ENCODE measurements at regions not wholly inside any gene's neighbourhood (a gene's known extent, or its start where the extent isn't known, plus 50 kb on each side); places are given as distances from the start of the nearest gene placed in this dataset.

- ATAC-seq (ENCODE audit: low read depth) = no peak
- no peak overlapping the region for H2BK15ac ChIP-seq (ENCODE audit: low read depth, low read length)
Measured at GRCh38 chrX:69069876-69070275, 95.4 kb downstream of the PJA1 start.

More at GRCh38 chrX:69069876-69070275, 95.4 kb downstream of the PJA1 start:
- no peak for TF ChIP-seq USF2 (IDR thresholded peaks at IDR 0.05; ENCODE audit: low read depth, low read length)
- no peak for TF ChIP-seq MAFK (IDR thresholded peaks at IDR 0.05; ENCODE audit: low read depth, low read length)
- no peak for TF ChIP-seq CHD1 (IDR thresholded peaks at IDR 0.05; ENCODE audit: low read depth, low read length)
- TF ChIP-seq RFX5 (IDR thresholded peaks at IDR 0.05; ENCODE audit: low read depth, low read length) = no peak
- no peak for TF ChIP-seq NFE2L2 (IDR thresholded peaks at IDR 0.05; ENCODE audit: low read depth, low read length)
- no peak for TF ChIP-seq POLR2A (IDR thresholded peaks at IDR 0.05; ENCODE audit: low read depth, low read length)
- no peak for TF ChIP-seq ELK1 (IDR thresholded peaks at IDR 0.05; ENCODE audit: borderline replicate concordance, low read depth, low read length)
- no peak for TF ChIP-seq SMC3 (IDR thresholded peaks at IDR 0.05; ENCODE audit: low read depth, low read length)
- TF ChIP-seq, protein P1, sequence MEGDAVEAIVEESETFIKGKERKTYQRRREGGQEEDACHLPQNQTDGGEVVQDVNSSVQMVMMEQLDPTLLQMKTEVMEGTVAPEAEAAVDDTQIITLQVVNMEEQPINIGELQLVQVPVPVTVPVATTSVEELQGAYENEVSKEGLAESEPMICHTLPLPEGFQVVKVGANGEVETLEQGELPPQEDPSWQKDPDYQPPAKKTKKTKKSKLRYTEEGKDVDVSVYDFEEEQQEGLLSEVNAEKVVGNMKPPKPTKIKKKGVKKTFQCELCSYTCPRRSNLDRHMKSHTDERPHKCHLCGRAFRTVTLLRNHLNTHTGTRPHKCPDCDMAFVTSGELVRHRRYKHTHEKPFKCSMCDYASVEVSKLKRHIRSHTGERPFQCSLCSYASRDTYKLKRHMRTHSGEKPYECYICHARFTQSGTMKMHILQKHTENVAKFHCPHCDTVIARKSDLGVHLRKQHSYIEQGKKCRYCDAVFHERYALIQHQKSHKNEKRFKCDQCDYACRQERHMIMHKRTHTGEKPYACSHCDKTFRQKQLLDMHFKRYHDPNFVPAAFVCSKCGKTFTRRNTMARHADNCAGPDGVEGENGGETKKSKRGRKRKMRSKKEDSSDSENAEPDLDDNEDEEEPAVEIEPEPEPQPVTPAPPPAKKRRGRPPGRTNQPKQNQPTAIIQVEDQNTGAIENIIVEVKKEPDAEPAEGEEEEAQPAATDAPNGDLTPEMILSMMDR (conservative IDR thresholded peaks at IDR 0.05; ENCODE audit: low read depth, low read length) = no peak
- no peak for TF ChIP-seq CEBPB (IDR thresholded peaks at IDR 0.05; ENCODE audit: low read depth, low read length)
- TF ChIP-seq MXI1 (IDR thresholded peaks at IDR 0.05; ENCODE audit: borderline replicate concordance, low read depth, low read length) = no peak
- no peak for TF ChIP-seq MAZ (IDR thresholded peaks at IDR 0.05; ENCODE audit: borderline replicate concordance, low read depth, low read length)
- no peak for TF ChIP-seq RCOR1 (IDR thresholded peaks at IDR 0.05; ENCODE audit: insufficient replicate concordance, low read length)
- Histone ChIP-seq H3K27ac (ENCODE audit: insufficient read depth, low read length) (no peak overlapping the region), H3K79me1 (ENCODE audit: low read depth in 1 of 2, low read length in 2 of 2) (no peaks in the 10 kb centered on the region), H2AFZ (replicated peaks; ENCODE audit: low read length, poor library complexity) (no peak overlapping the region), H2BK5ac (ENCODE audit: low read depth, low read length, poor library complexity, severe bottlenecking) (no peak overlapping the region), H3K4me3 (ENCODE audit: insufficient read depth, low read depth, low read length) (no peak overlapping the region), H3K14ac (replicated peaks; ENCODE audit: low read depth, low read length) (no peak overlapping the region), H3K23ac (ENCODE audit: low read depth, low read length) (no peak overlapping the region), H3K4ac (ENCODE audit: low read depth, low read length) (no peak overlapping the region), H3K9ac (ENCODE audit: low read depth, low read length) (no peak overlapping the region), H2AK9ac (replicated peaks; ENCODE audit: low read depth, low read length, poor library complexity) (no peak overlapping the region), H3K4me1 (ENCODE audit: control insufficient read depth, insufficient read depth, low read length) (peaks cover 13% of the 10 kb centered on the region), H3K4me2 (ENCODE audit: low read depth, low read length) (no peak overlapping the region), H2BK120ac (ENCODE audit: low read depth, low read length) (no peak overlapping the region), H4K8ac (ENCODE audit: low read depth in 2 of 2, low read length in 2 of 2) (no peak overlapping the region), H3K27me3 (ENCODE audit: control insufficient read depth, insufficient read depth, low read length) (no peaks in the 10 kb centered on the region; the same call in 1 of the 2 replicates), H3K9me3 (ENCODE audit: control insufficient read depth, insufficient read depth, low read length) (no peaks in the 10 kb centered on the region), H2BK20ac (ENCODE audit: low read depth, low read length) (no peak overlapping the region), H3K56ac (ENCODE audit: extremely low read depth, insufficient read depth, low read length) (no peak overlapping the region), H4K20me1 (ENCODE audit: insufficient read depth, low read length) (no peaks in the 10 kb centered on the region), H4K5ac (ENCODE audit: low read depth, low read length) (no peak overlapping the region), H3K36me3 (ENCODE audit: control insufficient read depth, insufficient read depth, low read length) (no peaks in the 10 kb centered on the region), H3K18ac (ENCODE audit: low read depth, low read length) (no peak overlapping the region), H2AK5ac (ENCODE audit: low read depth, low read length) (no peak overlapping the region), H3K9me1 (ENCODE audit: insufficient read depth, low read length) (no peaks in the 10 kb centered on the region; the same call in 1 of the 2 replicates), H4K91ac (ENCODE audit: insufficient read depth, low read depth, low read length) (no peak overlapping the region)
- ChIA-PET CTCF (interaction anchor here (0.6 kb wide), 1 partner anchor 10 kb away, joined by 3 read pairs; no protein-coding TSS in a partner anchor), POLR2A (ENCODE audit: unreplicated experiment) (no interaction called here)
- no peak for DNase-seq
- in situ Hi-C loops (cut with MboI; ENCODE audit: low sequenced_read_pairs) = no loop called here
- WGBS, 2 experiments (ENCODE audit: extremely low coverage in 2 of 2, insufficient read length in 1 of 2) = 22% methylated on average over 1 of the region's 3 CpGs; no CpG with 5 or more reads in 1 of the 2 experiments
- dilution Hi-C loops (cut with HindIII; ENCODE audit: low sequenced_read_pairs, unreplicated experiment) = no loop called here
- no TSS peak for BruUV-seq (replicated peaks)
- intact Hi-C loops (cut with micrococcal nuclease) = no loop called here

All from IMR-90 (cell line).